Neural progenitor cell (in vitro differentiated cells): ENCODE measurements at regions not wholly inside any gene's neighbourhood (a gene's known extent, or its start where the extent isn't known, plus 50 kb on each side); places are given as distances from the start of the nearest gene placed in this dataset.
A peak's percentile ranks its signal among the peaks of the same experiment; 100 is the strongest.

Experiments
- DNase-seq: peaks from one replicate; pipeline ENCODE4 v3.0.0-alpha.2; 2016; ENCODE audit warnings: low spot score
- H2AFZ ChIP-seq: fragments of 200-600 bp; sonication (generic); replicated peaks from 2 replicates; pipeline ENCODE4 v1.6.1; 2016; ENCODE audit warnings: antibody characterized with exemption
- H3F3A ChIP-seq: fragments of 200-600 bp; sonication (generic); 2 replicates; pipeline ENCODE4 v1.6.1; 2016; ENCODE audit warnings: antibody characterized with exemption, low read depth
- H3K27ac ChIP-seq: fragments of 200-600 bp; sonication (generic); 2 replicates; pipeline ENCODE4 v1.5.1; 2016; ENCODE audit warnings: mild to moderate bottlenecking
- H3K27me3 ChIP-seq: fragments of 200-600 bp; sonication (generic); 2 replicates; pipeline ENCODE4 v1.6.1; 2016; ENCODE audit warnings: mild to moderate bottlenecking, moderate library complexity
- H3K36me3 ChIP-seq: fragments of 200-600 bp; sonication (generic); 2 replicates; pipeline ENCODE4 v1.5.1; 2016
- H3K4me1 ChIP-seq: fragments of 200-600 bp; sonication (generic); 2 replicates; pipeline ENCODE4 v1.6.1; 2016; ENCODE audit warnings: mixed run types
- H3K4me2 ChIP-seq: fragments of 200-600 bp; sonication (generic); 2 replicates; pipeline ENCODE4 v1.6.1; 2016
- H3K4me3 ChIP-seq: fragments of 200-600 bp; sonication (generic); 2 replicates; pipeline ENCODE4 v1.5.1; 2016
- H3K79me2 ChIP-seq: fragments of 200-600 bp; sonication (generic); 2 replicates; pipeline ENCODE4 v1.6.1; 2016; ENCODE audit warnings: low read depth
- H3K9ac ChIP-seq: fragments of 200-600 bp; sonication (generic); 2 replicates; pipeline ENCODE4 v1.6.1; 2016
- H3K9me3 ChIP-seq: fragments of 200-600 bp; sonication (generic); 2 replicates; pipeline ENCODE4 v1.5.1; 2016; ENCODE audit warnings: low read depth
- H4K20me1 ChIP-seq: fragments of 200-600 bp; sonication (generic); 2 replicates; pipeline ENCODE4 v1.6.1; 2016; ENCODE audit warnings: low read depth
- H3K27ac Mint-ChIP-seq: 3 replicates; pipeline ENCODE4 v1.8.0; 2021; ENCODE audit warnings: mixed read lengths
- H3K27me3 Mint-ChIP-seq: 2 replicates; pipeline ENCODE4 v1.8.0; 2022; ENCODE audit warnings: low read depth, mild to moderate bottlenecking, inconsistent platforms, moderate library complexity, mixed read lengths; ENCODE audit not compliant: insufficient read depth
- H3K36me3 Mint-ChIP-seq: 3 replicates; pipeline ENCODE4 v1.8.0; 2021; ENCODE audit warnings: mixed read lengths
- H3K4me1 Mint-ChIP-seq: 3 replicates; pipeline ENCODE4 v1.8.0; 2021; ENCODE audit warnings: mixed read lengths
- H3K4me3 Mint-ChIP-seq: 3 replicates; pipeline ENCODE4 v1.8.0; 2021; ENCODE audit warnings: mild to moderate bottlenecking, moderate library complexity, mixed read lengths
- H3K9me3 Mint-ChIP-seq: 3 replicates; pipeline ENCODE4 v1.8.0; 2020; ENCODE audit warnings: mixed read lengths
- EZH2 ChIP-seq: fragments of 200-600 bp; sonication (generic); IDR thresholded peaks from 2 replicates; pipeline ENCODE4 v1.6.1; 2017; ENCODE audit warnings: antibody characterized with exemption, mild to moderate bottlenecking, moderate library complexity
- EZH2phosphoT487 ChIP-seq: fragments of 200-600 bp; sonication (generic); IDR thresholded peaks from 2 replicates; pipeline ENCODE4 v1.6.1; 2017; ENCODE audit warnings: antibody characterized with exemption
- TF ChIP-seq, protein P1 (sequence below): fragments of 200-600 bp; sonication (generic); IDR thresholded peaks from 2 replicates; pipeline ENCODE4 v1.5.1; 2017; ENCODE audit warnings: antibody characterized with exemption, mild to moderate bottlenecking

- H3K4me3 Mint-ChIP-seq = no peak overlapping the region
- TF ChIP-seq EZH2phosphoT487 (no peak), EZH2 (no peak)
- TF ChIP-seq, protein P1, sequence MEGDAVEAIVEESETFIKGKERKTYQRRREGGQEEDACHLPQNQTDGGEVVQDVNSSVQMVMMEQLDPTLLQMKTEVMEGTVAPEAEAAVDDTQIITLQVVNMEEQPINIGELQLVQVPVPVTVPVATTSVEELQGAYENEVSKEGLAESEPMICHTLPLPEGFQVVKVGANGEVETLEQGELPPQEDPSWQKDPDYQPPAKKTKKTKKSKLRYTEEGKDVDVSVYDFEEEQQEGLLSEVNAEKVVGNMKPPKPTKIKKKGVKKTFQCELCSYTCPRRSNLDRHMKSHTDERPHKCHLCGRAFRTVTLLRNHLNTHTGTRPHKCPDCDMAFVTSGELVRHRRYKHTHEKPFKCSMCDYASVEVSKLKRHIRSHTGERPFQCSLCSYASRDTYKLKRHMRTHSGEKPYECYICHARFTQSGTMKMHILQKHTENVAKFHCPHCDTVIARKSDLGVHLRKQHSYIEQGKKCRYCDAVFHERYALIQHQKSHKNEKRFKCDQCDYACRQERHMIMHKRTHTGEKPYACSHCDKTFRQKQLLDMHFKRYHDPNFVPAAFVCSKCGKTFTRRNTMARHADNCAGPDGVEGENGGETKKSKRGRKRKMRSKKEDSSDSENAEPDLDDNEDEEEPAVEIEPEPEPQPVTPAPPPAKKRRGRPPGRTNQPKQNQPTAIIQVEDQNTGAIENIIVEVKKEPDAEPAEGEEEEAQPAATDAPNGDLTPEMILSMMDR = no peak
- H3K27me3 Mint-ChIP-seq = peaks cover 2% of the 10 kb centered on the region
- no peaks in the 10 kb centered on the region for H4K20me1 ChIP-seq
- no peak overlapping the region for H3K4me3 ChIP-seq
- H3K9me3 ChIP-seq = no peaks in the 10 kb centered on the region
- H3K27ac Mint-ChIP-seq = no peak overlapping the region
- no peaks in the 10 kb centered on the region for H3K79me2 ChIP-seq
- peaks cover 5% of the 10 kb centered on the region for H3K4me1 Mint-ChIP-seq
- no peak overlapping the region for H3K9ac ChIP-seq
- no peaks in the 10 kb centered on the region for H3F3A ChIP-seq
- H3K27me3 ChIP-seq = no peaks in the 10 kb centered on the region
- no peak for DNase-seq
- no peak overlapping the region for H2AFZ ChIP-seq
- H3K9me3 Mint-ChIP-seq = peaks cover 2% of the 10 kb centered on the region
- no peaks in the 10 kb centered on the region for H3K36me3 ChIP-seq
- no peaks in the 10 kb centered on the region for H3K36me3 Mint-ChIP-seq
- peaks cover 4% of the 10 kb centered on the region for H3K4me1 ChIP-seq
- H3K4me2 ChIP-seq = no peak overlapping the region
- no peak overlapping the region for H3K27ac ChIP-seq
These were observed 74.6 kb upstream of the EXOC1L start for GRCh38 chr4:55745014-55745413.

GRCh38 chr4:55747793-55748192, 71.8 kb upstream of the EXOC1L start:
- no peak overlapping the region for H3K9ac ChIP-seq
- no peak overlapping the region for H3K27ac ChIP-seq
- no peak overlapping the region for H3K4me3 Mint-ChIP-seq
- no peaks in the 10 kb centered on the region for H3K79me2 ChIP-seq
- H3F3A ChIP-seq = no peaks in the 10 kb centered on the region
- no peak overlapping the region for H2AFZ ChIP-seq
- peaks cover 5% of the 10 kb centered on the region for H3K4me1 Mint-ChIP-seq
- H3K4me2 ChIP-seq = no peak overlapping the region
- no peak for DNase-seq
- no peak overlapping the region for H3K4me3 ChIP-seq
- no peaks in the 10 kb centered on the region for H3K36me3 ChIP-seq
- peaks cover under 1% of the 10 kb centered on the region for H3K27me3 Mint-ChIP-seq
- peaks cover 4% of the 10 kb centered on the region for H3K4me1 ChIP-seq
- H3K27ac Mint-ChIP-seq = no peak overlapping the region
- no peaks in the 10 kb centered on the region for H3K9me3 ChIP-seq
- peaks cover 2% of the 10 kb centered on the region for H3K9me3 Mint-ChIP-seq
- H4K20me1 ChIP-seq = no peaks in the 10 kb centered on the region
- no peak for TF ChIP-seq EZH2
- TF ChIP-seq, protein P1 = no peak
- TF ChIP-seq EZH2phosphoT487 = no peak
- no peaks in the 10 kb centered on the region for H3K27me3 ChIP-seq
- no peaks in the 10 kb centered on the region for H3K36me3 Mint-ChIP-seq

GRCh38 chr4:55749666-55750065, 69.9 kb upstream of the EXOC1L start:
- H3K9me3 ChIP-seq = no peaks in the 10 kb centered on the region
- no peaks in the 10 kb centered on the region for H3K79me2 ChIP-seq
- H3K4me3 ChIP-seq = no peak overlapping the region
- no peak overlapping the region for H3K27ac ChIP-seq
- no peaks in the 10 kb centered on the region for H3F3A ChIP-seq
- H3K9me3 Mint-ChIP-seq = peaks cover 2% of the 10 kb centered on the region
- H3K4me3 Mint-ChIP-seq = no peak overlapping the region
- H3K4me1 ChIP-seq = no peaks in the 10 kb centered on the region
- H3K27me3 Mint-ChIP-seq = no peaks in the 10 kb centered on the region
- H4K20me1 ChIP-seq = no peaks in the 10 kb centered on the region
- DNase-seq = no peak
- no peak overlapping the region for H3K9ac ChIP-seq
- no peaks in the 10 kb centered on the region for H3K36me3 ChIP-seq
- TF ChIP-seq, protein P1 = no peak
- no peak for TF ChIP-seq EZH2
- TF ChIP-seq EZH2phosphoT487 = no peak
- peaks cover 5% of the 10 kb centered on the region for H3K4me1 Mint-ChIP-seq
- no peak overlapping the region for H3K27ac Mint-ChIP-seq
- no peak overlapping the region for H3K4me2 ChIP-seq
- H3K27me3 ChIP-seq = no peaks in the 10 kb centered on the region
- H2AFZ ChIP-seq = no peak overlapping the region
- no peaks in the 10 kb centered on the region for H3K36me3 Mint-ChIP-seq

- DNase-seq = no peak
- Histone ChIP-seq H4K20me1 (no peaks in the 10 kb centered on the region), H3K79me2 (no peaks in the 10 kb centered on the region), H3K27me3 (no peaks in the 10 kb centered on the region), H3F3A (no peaks in the 10 kb centered on the region), H3K9ac (no peak overlapping the region), H3K36me3 (no peaks in the 10 kb centered on the region), H3K4me3 (no peak overlapping the region), H3K4me2 (no peak overlapping the region), H2AFZ (peak overlapping the region; percentile 7), H3K27ac (no peak overlapping the region), H3K4me1 (no peaks in the 10 kb centered on the region), H3K9me3 (no peaks in the 10 kb centered on the region)
- H3K9me3 Mint-ChIP-seq = peaks cover 2% of the 10 kb centered on the region
- no peaks in the 10 kb centered on the region for H3K27me3 Mint-ChIP-seq
- H3K4me1 Mint-ChIP-seq = peaks cover 5% of the 10 kb centered on the region
- TF ChIP-seq EZH2 = no peak
- TF ChIP-seq, protein P1 = no peak
- no peaks in the 10 kb centered on the region for H3K36me3 Mint-ChIP-seq
- H3K4me3 Mint-ChIP-seq = no peak overlapping the region
- no peak overlapping the region for H3K27ac Mint-ChIP-seq
These were observed 66.8 kb upstream of the EXOC1L start for GRCh38 chr4:55752810-55753209.
